Activated CD8-positive, alpha-beta memory T cell treated with anti-CD3 and anti-CD28 coated beads, Interleukin-2, amount 50 U/mL, for 24 hours (primary cell): ENCODE measurements at regions not wholly inside any gene's neighbourhood (a gene's known extent, or its start where the extent isn't known, plus 50 kb on each side); places are given as distances from the start of the nearest gene placed in this dataset.

ENCODE experiments used
- DNase-seq: peaks from one replicate; pipeline ENCODE4 v3.0.0-alpha.2; 2020; ENCODE audit errors: extremely low read depth

GRCh38 chr11:134763030-134763388 lies 351.0 kb upstream of the B3GAT1 start:
- DNase-seq: no peak

- no peak for DNase-seq
Measured at GRCh38 chr11:134762248-134763029, 350.4 kb upstream of the B3GAT1 start.

- no peak for DNase-seq
Measured at GRCh38 chr11:134761926-134762247, 349.8 kb upstream of the B3GAT1 start.

GRCh38 chr11:134761386-134761785 lies 349.3 kb upstream of the B3GAT1 start:
- DNase-seq: no peak

GRCh38 chr11:134760957-134761356 lies 348.9 kb upstream of the B3GAT1 start:
- DNase-seq: no peak

- DNase-seq: no peak
Measured at GRCh38 chr11:134760299-134760698, 348.3 kb upstream of the B3GAT1 start.

- DNase-seq: no peak
Measured at GRCh38 chr11:134759855-134760254, 347.8 kb upstream of the B3GAT1 start.

GRCh38 chr11:134759274-134759673 lies 347.2 kb upstream of the B3GAT1 start:
- DNase-seq: no peak

- no peak for DNase-seq
Measured at GRCh38 chr11:134758342-134758931, 346.4 kb upstream of the B3GAT1 start.

- DNase-seq: no peak
Measured at GRCh38 chr11:134757633-134758032, 345.6 kb upstream of the B3GAT1 start.

GRCh38 chr11:134756811-134757540 lies 344.9 kb upstream of the B3GAT1 start:
- no peak for DNase-seq

GRCh38 chr11:134755535-134755934 lies 343.5 kb upstream of the B3GAT1 start:
- no peak for DNase-seq

- no peak for DNase-seq
Measured at GRCh38 chr11:134754521-134755198, 342.6 kb upstream of the B3GAT1 start.

- no peak for DNase-seq
Measured at GRCh38 chr11:134753771-134754520, 341.9 kb upstream of the B3GAT1 start.

- no peak for DNase-seq
Measured at GRCh38 chr11:134752964-134753770, 341.1 kb upstream of the B3GAT1 start.

GRCh38 chr11:134752526-134752925 lies 340.5 kb upstream of the B3GAT1 start:
- DNase-seq: no peak

- no peak for DNase-seq
Measured at GRCh38 chr11:134751766-134752165, 339.7 kb upstream of the B3GAT1 start.

GRCh38 chr11:134751031-134751585 lies 339.1 kb upstream of the B3GAT1 start:
- DNase-seq: no peak

- DNase-seq: no peak
Measured at GRCh38 chr11:134750619-134751018, 338.6 kb upstream of the B3GAT1 start.

GRCh38 chr11:134749040-134749839 lies 337.2 kb upstream of the B3GAT1 start:
- DNase-seq: no peak
